GM12864 (cell line): ENCODE measurements at regions not wholly inside any gene's neighbourhood (a gene's known extent, or its start where the extent isn't known, plus 50 kb on each side); places are given as distances from the start of the nearest gene placed in this dataset.

Experiments
- DNase-seq: peaks from one replicate; pipeline ENCODE4 v3.0.0-alpha.2; 2011; ENCODE audit warnings: low read depth
- H3K4me3 ChIP-seq: 2 replicates; pipeline ENCODE4 v1.5.1; 2011; ENCODE audit warnings: mild to moderate bottlenecking, low read depth, low read length, control low read depth
- CTCF ChIP-seq: IDR thresholded peaks from 2 replicates; pipeline ENCODE4 v1.5.1; 2011; ENCODE audit warnings: low read depth, mild to moderate bottlenecking, moderate library complexity, low read length, control low read depth, inconsistent platforms; ENCODE audit errors: missing control alignments

- no peak overlapping the region for H3K4me3 ChIP-seq
- no peak for DNase-seq
- TF ChIP-seq CTCF: no peak
Observed at GRCh38 chr21:31526040-31526439, 133.5 kb upstream of the SOD1 start.

- DNase-seq: no peak
- H3K4me3 ChIP-seq: no peak overlapping the region
- no peak for TF ChIP-seq CTCF
Observed at GRCh38 chr21:31524140-31524539, 135.4 kb upstream of the SOD1 start.

- DNase-seq: no peak
- no peak overlapping the region for H3K4me3 ChIP-seq
- no peak for TF ChIP-seq CTCF
Observed at GRCh38 chr21:31521515-31521914, 138.0 kb upstream of the SOD1 start.

- no peak for TF ChIP-seq CTCF
- H3K4me3 ChIP-seq: no peak overlapping the region
- no peak for DNase-seq
Observed at GRCh38 chr21:31520561-31521098, 138.9 kb upstream of the SOD1 start.

- no peak for DNase-seq
- no peak overlapping the region for H3K4me3 ChIP-seq
- TF ChIP-seq CTCF: no peak
Observed at GRCh38 chr21:31518580-31518979, 140.9 kb upstream of the SOD1 start.

- no peak for TF ChIP-seq CTCF
- no peak for DNase-seq
- H3K4me3 ChIP-seq: no peak overlapping the region
Observed at GRCh38 chr21:31517664-31518414, 141.7 kb upstream of the SOD1 start.

GRCh38 chr21:31515253-31515652 lies 144.2 kb upstream of the SOD1 start:
- H3K4me3 ChIP-seq: no peak overlapping the region
- TF ChIP-seq CTCF: no peak
- DNase-seq: no peak
